HG03175 (cell line): ENCODE measurements at regions not wholly inside any gene's neighbourhood (a gene's known extent, or its start where the extent isn't known, plus 50 kb on each side); places are given as distances from the start of the nearest gene placed in this dataset.
"Not testable (repeated sequence)": the region's sequence is repeated elsewhere in the genome, so short reads cannot be mapped to it uniquely, and the experiment has no call there.

Experiments used
- ATAC-seq: cut with Tn5 transposase; IDR thresholded peaks from one replicate; pipeline ENCODE4 v1.9.1; 2021; ENCODE audit warnings: mild to moderate bottlenecking, moderate library complexity; ENCODE audit not compliant: unreplicated experiment

DNA sequence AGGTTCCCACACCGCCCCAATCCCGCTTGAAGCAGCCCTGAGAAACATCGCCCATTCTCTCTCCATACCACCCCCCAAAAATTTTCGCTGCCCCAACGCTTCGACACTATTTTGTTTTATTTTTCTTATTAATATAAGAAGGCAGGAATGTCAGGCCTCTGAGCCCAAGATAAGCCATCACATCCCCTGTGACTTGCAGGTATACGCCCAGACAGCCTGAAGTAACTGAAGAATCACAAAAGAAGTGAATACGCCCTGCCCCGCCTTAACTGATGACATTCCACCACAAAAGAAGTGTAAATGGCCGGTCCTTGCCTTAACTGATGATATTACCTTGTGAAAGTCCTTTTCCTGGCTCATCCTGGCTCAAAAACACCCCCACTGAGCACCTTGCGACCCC, 463.9 kb downstream of the AJAP1 start:
- ATAC-seq, result not testable (repeated sequence)

DNA sequence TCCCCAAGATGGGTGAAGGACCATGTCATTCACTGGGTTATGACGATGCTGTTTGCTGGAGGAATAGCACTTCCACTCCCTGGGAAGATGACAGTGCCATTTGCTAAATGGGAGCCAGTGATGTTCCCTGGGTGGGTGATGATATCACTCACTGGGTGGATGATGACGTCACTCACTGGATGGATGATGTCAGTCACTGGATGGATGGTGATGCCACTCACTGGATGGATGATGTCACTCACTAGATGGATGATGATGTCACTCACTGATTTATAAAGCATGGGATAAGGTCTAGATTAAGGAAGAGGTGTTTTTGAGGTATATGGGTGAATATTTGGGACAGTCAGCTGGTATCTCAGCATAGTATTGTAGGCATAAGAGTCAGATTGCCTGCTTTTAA, 457.2 kb downstream of the AJAP1 start:
- ATAC-seq, result no peak

DNA sequence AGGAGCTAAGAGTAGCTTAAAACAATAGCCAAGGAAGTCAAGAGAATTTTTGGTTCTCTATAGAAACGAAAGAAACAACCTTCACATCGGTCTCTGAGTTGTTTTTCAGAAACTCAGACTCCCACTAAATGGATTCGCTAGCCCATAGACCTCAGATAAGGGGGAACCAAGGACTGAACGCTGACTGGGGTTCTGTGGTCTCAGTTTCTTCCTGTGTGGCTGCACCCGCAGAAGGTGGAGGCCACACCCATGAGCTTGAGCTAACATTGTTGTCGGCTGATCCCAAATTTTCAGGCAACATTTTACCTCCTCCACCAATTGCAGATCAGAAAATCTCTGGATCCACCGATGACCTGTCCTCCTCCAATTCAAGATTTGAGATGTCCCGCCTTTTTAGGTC, 456.1 kb downstream of the AJAP1 start:
- ATAC-seq, result no peak

DNA sequence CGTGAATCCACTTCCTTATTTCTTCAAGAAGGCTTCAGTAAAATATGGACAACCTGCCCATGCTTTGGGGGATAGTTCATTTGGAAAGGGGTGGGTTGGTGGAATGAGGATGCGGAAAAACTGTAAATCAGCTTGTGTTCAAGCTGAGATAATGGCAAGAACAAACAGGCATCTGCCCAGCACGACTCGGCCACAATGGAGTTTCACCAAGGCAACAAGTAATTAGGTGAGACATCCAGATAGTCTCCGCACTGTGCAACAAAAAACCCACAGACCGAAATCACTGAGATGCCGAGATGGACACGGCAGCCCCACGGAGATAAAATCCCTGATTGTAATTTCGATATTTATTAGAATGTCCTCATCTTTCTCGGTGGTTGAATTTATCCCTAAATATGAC, 455.2 kb downstream of the AJAP1 start:
- ATAC-seq, result no peak

DNA sequence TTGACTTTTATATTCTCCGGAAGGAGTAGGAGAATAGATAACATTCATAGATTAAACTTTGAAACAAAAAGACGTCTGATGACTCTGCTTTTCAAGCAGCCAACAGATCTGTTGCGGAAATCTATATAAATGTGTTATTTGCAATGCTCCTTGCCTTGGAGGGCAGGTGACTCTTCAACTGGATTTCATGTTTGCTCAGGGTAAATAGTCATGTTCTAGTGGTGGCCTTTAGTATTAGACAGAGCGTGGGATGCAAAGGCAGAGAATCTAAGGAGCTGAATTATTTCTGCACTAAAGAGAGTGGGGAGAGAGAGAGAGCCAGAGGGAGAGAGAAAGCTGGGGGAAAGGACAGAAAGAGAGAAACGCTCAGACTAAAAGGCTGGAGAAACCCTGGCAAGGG, 454.3 kb downstream of the AJAP1 start:
- ATAC-seq, result no peak

DNA sequence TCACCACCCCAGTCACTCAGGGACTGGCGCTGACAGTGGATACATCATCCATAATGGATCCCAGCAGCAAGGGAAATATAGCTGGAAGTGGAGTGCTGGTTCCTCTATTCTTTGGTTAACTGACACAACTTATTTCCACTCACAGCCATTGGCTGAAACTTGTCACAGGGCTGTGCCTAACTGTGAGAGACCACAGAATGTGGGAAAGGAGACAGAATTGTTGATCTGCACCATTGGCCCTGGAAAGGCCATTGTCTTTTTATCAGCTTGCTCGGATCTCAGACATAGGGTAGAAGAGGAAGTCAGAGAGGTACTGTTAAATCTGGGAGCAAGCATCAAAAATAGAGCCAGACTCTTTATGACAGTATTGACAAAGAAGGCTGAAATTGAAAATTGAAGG, 451.3 kb downstream of the AJAP1 start:
- no peak for ATAC-seq

DNA sequence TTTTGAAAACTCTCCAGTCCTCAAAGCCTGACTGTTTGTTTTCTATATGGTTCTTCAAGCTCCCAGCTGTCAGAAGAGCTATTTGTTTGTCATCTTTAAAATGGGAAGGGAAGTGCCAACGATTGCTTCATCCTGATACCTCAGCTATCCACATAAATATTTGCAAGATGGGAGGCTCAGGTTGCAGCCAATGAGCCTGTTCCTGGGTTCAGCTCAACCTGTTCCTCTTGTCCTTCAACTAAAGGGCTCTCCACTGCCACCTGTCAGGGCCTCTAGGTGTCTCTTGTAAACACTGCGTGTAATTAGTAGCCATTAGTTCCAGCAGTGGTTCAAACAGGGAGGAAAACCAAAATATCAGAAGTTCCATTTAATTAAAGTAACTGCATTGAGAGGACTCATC, 445.1 kb downstream of the AJAP1 start:
- ATAC-seq, result no peak

DNA sequence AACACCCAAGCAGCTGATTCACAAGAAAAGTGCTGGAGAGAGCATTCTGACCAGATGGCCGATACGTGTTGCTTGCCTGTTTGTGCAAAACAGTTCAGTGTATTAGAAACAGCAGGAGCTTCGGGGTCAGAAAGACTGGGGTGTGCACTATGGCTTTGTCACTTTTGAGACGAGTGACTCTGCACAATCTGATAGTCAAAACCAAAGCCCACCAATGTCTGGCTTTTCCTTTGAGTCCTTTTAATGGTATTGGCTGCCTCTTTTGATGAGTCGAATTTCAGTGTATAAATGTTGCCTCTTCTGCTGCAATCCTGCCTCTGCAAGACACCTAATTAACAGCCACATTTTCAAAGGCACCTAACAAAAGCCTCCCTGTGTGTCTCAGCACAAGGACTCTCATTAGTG, 444.6 kb downstream of the AJAP1 start:
- no peak for ATAC-seq

DNA sequence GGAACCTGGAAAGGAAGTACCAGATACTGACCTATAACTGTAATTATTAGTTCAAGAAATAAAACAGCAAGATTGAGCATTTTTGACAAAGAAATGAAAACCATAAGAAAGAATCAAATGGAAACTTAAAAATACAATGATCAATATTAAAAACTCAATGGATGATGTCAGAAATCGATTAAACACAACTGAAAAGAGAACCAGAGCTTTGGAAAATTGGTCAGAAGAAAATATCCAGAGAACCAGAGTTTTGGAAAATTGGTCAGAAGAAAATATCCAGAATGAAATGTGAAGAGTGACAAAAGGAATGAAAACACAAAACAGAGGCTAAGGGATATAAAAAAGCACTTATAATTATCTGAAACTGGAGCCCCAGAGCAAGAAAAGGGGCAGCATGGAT, 438.6 kb downstream of the AJAP1 start:
- ATAC-seq, result no peak

DNA sequence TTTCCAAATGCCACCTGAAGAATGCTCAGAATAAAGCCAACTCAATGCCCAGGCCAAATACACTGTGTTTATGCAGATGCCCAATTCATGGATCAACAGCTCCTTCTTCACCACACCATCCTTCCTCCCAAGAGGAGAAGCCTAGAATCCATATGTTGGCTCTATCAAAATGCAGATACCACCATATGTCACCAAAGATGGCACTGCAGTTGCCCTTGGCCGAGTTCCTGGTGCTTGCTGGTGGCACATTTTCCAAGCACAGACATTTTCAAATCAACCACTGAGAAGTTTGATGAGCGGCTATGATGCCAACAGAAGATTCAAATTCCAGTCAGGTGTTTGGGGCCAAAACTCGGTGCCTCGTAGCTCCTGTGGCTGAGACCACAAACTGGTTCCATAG, 430.3 kb downstream of the AJAP1 start:
- ATAC-seq, result no peak

DNA sequence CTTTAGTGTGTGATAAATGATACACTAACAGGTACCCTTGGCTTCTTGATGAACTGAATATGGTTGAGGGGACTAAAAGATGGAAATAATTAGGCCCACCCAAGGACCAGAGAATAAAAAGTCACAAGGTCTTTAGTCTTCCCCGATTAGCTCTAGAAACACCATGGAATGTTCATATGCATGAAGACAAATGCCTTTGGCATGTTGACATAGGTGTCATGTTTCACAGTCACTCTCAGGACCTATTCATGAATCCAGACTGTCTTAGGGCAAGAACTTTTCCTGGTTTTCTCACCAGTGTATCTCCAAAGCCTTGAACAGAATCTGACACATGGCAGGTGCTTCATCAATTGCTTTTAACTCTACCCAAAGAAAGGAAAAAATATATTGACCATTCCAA, 412.8 kb downstream of the AJAP1 start:
- no peak for ATAC-seq

DNA sequence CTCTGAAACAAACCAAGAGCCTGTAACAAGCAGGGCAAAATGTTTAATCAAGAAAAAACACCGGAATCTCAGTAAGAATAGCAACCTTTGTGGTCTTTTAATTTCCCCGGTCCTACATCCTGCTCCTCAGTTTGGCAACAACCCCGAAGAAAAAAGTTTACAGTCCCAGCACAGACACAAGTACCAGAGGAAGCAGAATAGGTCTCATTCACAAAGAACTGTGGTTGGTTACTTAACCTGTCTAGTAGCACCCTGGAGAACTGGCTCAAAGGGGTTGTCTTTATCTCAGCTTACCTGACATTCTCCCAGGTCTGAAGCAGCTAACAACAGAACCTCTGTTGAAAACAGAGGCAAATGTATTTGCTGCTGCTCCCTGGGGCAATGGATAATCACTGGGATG, 399.3 kb downstream of the AJAP1 start:
- ATAC-seq, result no peak

DNA sequence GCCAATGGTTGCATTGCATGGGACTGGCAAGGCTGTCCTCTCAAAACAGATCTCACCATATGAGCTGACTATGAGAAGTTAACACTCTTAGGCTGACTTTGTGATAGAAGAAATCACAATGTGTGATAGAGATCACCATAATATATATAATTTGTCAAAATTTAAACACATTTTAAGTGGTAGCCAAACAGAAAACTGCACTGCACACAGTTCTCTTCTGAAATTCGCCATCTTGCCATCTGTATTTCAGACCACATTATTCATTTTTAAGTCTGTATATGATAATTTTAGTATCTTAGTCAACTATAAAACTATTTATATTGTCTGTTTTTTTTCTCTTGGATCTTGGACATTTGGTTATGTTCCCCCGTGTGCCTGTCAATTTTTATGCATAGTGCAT, 374.7 kb downstream of the AJAP1 start:
- ATAC-seq, result no peak

DNA sequence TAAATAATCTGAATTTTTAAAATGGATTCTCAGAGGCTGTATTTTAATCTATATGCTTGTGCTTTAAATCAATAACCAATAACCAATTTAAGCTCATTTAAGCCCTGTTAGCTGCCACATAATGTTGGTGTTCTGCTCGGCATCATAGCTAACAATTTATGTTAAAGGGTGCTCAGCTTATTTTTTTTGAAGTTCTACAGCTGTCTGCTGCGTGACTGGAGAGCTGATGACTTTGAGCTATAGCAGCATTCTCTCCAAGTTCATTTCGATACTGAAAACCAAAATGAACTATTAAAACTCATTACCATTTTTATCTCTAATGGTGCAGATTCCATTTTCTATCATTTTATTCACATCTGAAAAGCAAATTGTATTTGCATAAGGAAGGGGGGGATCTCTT, 357.8 kb downstream of the AJAP1 start:
- ATAC-seq, result no peak

DNA sequence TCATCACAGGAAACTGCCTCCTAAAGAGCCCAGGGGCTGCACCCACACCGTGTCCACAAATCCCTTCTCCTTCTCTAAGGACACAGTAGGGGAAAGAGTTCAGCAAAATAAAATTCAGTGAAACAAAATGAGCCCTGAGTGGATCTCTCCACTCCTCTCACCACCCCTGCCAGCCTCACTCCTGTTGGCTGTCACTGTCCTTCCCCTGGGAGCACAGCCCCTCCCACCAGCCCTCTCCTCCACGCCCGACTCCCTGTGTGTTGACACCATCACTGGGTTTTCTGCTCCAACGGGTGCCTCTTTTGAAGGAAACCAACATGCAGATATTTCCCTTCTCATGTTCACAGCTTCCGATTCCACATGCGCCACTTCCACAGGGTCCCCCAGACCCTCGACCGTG, 356.2 kb downstream of the AJAP1 start:
- no peak for ATAC-seq

DNA sequence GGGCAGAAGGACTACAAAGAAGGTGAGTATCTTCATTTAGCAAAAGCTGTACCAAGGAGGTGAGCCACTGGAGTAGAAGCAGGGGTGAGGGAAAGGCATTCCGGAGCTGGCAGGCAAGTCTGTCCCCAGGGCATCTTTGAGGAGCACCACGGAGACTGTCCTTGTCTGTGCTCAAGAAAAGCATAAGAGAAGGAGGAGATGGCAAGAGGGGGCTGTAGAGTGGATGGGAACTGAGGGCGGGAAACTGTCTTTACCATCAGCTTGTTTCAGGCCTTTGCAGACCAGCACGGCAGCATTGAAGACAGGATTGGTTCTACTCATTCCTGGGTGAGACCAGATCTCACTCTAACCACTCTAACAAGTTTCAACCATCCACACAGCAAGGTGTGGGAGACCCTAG, 355.8 kb downstream of the AJAP1 start:
- ATAC-seq, result no peak

DNA sequence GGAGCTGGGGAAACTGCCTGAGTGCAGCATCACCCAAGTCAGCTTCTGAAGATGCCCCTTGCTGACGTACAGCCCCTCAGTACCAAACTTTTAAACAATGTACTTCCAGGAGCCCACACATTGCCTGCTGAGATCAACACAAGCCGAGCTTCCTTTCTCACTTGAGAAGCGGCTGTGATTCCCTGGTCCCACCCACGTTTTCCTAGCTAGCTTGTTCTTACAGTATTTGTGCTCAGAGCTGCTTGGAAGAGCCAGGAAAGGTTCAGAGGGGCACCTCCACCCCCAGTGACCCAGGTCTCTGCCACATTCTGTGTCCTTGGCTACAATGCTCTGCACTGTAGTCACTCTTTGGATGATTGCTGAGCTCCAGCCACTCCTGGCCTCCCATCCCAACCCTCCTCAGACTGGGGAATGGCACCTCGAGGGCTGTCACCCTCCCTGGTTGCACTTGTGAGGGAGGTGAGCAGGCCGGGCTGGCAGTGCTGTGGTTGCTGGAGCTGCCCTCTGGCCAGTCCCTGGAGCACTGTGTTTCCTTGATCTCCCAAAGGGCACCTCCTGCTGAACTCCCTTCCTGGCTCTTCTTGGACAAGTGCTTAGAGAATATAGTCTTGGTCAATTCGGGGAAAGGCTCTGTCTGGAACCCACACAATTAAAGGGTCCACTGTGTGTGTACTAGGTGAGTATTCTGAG, 355.1 kb downstream of the AJAP1 start:
- no peak for ATAC-seq

DNA sequence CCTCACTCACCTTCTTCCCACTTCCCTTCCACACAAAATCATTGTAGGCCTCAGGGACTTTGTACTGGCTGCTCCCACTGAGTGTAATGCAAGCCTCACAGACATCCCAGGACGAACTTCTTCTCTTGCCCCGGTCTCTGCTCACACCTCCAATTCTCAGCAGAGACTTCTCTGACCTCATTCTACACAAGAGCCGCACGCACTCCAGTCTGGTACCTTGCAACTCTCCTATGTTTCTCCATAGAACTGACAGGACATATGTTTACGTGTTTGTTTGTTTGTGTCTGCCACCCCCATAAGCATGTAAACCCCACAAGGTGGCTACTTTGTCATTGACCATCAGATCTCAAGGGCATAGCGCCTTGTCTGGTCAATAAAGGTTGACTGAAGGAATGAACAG, 350.8 kb downstream of the AJAP1 start:
- no peak for ATAC-seq

DNA sequence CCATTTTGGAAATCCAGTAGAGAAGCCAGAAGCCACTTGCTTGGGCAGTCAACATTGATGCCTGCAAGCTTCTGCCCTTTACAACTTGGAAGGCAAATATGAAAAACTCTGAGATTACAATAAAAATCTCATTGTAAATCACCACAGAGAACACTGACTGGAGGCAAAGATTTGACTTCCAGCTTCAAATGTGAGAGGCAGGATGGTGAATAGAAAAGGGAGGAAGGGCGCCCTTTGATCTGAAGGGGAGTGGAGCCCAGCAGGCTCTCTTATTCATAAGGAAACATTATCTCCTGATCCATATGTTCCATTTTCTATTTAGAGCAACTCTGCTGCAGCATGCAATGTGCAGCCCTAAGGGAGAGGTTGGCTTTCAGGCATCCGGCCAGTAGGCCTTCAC, 348.3 kb downstream of the AJAP1 start:
- no peak for ATAC-seq

DNA sequence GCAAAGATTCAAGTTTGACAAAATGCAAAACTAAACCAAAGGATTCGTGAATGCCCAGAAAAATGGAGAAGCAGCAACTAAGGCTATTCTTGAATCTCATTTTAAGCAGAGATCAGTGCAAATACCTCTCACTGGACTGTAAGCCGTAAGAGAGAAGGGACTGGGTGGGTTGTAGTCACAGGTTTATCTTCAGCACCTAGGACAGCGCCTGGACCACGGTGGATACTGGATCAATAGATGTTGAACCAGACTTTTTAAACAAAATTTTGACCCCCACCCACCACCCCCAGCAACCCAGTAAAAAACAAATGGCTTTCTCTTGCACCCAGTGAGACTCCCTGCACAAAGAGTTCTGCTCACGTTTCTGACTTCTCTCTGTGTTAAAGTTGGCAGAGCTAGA, 347.1 kb downstream of the AJAP1 start:
- ATAC-seq, result no peak

DNA sequence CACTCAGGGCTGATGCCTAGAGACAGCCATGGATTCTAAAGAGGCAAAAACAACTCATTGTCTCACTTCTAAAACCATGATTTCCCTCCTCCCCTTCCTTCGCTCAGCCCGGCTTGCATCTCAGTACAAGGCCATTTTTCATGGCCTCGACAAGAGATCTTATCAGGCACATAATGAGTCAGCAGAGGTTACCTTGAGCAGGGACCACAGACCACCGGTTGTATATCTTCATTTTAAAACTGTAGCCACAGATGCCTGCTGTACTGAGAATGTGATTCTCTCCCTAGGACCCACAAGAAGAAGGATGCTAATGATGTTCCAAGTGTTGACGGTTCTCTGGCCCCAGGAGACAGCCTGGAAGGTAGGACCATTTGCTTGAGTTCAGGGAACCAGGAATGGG, 331.9 kb downstream of the AJAP1 start:
- no peak for ATAC-seq

DNA sequence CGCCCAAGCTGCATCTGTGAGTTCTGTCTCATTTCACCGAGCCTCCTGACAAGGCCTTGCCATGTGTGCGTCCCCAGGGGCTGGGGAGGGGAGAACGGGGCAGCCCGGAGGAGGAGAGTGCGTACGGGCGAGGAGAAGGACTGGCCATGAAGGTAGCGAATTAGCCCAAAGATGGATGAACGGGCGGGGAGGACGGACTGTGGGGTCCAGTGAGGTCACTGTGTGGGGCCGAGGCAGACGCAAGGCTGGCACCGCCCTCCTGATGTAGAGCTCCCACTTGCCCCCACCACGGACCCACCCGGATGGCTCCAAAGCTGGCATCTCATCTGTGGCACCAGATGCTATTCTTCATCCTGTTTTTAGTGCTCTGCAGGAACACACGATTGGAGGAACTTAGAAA, 330.4 kb downstream of the AJAP1 start:
- no peak for ATAC-seq

DNA sequence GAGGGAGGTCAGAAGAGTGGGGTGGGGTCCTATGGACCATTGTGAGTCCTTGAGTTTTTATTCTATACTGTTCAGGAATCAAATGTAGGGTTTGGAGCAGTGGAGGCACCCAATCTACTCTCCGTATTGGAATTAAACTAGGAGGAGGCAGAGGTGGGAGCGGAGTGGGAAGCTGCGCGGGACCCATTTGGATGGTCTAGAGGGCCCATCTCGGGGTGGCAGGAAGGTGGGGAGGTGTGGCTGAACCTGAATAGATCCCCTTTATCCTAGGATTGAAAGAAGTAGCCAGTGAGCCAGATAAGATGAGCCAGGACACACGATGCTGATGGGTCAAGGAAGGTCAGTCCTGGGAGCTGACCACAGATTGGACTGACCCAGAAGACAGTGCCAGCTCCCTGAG, 325.8 kb downstream of the AJAP1 start:
- no peak for ATAC-seq
